Endothelial cell of hepatic sinusoid (primary cell): ENCODE measurements at regions not wholly inside any gene's neighbourhood (a gene's known extent, or its start where the extent isn't known, plus 50 kb on each side); places are given as distances from the start of the nearest gene placed in this dataset.
"Not testable (repeated sequence)": the region's sequence is repeated elsewhere in the genome, so short reads cannot be mapped to it uniquely, and the experiment has no call there.

Source experiments
- in situ Hi-C: cut with HindIII; loops from 2 replicates; pipeline ENCODE4 v1.10.0; 2017; ENCODE audit warnings: low sequenced_read_pairs

DNA sequence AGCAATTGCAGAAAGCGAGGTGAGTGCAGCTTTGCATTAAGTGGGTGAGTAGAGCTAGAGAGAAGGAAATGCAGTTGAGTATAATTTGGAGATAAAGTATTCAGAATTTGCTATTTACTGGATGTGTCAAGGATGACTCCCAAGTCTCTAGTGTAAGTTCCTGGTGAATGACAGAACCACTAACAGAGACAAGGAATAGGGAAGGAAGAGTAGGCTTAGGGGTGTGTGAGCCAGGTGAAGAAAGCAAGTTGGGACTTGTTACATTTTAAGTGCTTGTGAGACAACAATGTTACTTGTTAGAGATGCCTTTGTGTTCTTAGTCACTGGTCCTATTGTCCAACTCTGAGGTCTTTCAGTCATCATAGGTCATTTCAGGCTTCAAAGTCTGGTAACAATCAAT lies 70.8 kb downstream of the TBC1D26 start:
- in situ Hi-C loops: not testable (repeated sequence)

DNA sequence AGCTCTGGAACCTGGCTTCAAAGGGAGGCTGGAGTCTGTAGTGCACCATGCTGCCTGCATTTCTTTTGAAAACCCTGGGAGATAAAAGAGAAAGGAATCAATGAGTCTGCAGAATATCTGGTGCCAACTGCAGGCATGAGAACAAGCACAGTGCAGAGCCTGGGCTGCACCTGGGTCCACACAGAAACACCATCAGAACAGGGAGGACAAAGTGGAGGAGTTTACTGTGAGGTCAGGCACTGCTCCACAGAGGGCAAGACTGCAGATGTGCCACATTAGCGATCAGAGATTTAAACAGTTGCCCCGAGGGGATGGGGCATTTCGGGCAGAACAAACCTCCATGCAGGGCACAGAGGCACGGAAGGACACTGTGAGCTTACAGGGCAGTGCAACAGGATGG lies 74.7 kb downstream of the TBC1D26 start:
- in situ Hi-C loops: not testable (repeated sequence)

DNA sequence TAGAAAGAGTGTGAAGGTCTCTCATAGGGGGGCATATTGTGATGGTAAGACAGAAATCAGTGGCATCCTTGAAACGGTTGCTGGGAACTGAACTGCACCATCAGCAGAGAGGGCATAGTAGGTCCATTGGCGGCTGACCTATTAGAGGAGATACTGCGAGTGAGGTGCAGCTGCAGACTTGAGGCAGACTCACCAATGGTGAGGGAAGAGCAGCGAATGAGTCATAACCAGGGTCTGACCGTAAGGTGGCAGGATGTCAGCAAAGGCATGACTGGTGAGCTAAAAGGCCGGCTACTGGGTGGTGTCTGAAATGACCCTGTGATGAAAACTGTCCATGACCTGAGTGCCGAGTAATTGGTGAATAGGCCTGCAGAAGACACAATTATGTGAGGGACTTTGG lies 81.3 kb downstream of the TBC1D26 start:
- in situ Hi-C loops: not testable (repeated sequence)

DNA sequence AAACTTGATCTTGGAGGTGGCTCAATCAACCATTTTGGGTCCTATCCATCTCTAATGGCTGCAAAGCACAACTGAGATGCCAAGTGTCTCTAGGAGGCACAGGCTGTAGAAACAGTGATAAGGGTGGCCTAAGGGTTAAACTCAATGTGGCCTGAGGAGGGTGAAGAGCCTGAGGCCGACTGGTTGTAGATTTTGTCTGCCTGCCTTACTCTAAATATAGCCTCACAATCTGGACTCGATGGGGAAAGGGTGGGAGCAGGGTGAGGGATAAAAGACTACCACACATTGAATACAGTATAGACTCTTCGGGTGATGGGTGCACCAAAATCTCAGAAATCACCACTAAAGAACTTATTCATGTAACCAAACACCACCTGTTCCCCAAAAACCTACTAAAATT lies 81.9 kb downstream of the TBC1D26 start:
- in situ Hi-C loops: not testable (repeated sequence)

DNA sequence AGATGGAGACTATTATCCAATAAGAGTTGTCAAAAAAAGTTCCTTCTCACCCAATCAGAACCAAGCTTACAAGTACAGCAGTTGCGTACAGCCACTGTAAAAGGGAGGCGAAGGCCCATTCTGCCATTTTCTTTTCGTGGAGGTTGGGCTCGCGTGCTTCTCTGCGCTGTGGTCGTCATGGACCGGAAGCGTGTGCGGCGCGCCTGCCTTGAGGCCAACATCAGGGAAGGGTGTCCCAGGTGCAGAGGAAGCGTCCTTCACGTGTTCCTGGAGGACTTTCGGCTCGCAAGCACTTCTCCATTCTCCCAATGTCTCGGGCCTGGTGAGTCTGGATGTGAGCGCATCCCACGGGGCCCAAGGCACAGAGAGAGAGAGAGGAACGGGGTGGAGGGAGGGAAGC lies 85.8 kb downstream of the TBC1D26 start:
- in situ Hi-C loops: not testable (repeated sequence)

DNA sequence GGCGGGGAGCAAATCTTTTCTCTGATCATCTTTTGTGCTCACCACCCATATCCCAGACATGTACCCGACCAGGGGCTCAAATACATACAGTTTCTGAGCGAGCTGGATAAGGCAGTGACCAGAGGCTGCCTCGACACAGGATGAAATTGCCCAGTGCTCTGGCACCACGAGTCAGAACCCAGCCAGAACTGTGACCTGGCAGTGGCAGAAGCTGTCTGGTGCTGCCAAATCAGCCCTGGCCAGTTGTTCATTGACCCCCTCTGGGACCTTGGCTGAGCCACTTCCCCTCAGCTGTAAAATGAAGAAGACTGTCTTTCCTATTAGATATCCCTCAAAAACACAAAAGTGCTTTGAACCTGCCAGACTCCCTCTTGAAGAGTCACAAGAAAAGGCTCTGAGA lies 90.2 kb downstream of the TBC1D26 start:
- in situ Hi-C loops: not testable (repeated sequence)

DNA sequence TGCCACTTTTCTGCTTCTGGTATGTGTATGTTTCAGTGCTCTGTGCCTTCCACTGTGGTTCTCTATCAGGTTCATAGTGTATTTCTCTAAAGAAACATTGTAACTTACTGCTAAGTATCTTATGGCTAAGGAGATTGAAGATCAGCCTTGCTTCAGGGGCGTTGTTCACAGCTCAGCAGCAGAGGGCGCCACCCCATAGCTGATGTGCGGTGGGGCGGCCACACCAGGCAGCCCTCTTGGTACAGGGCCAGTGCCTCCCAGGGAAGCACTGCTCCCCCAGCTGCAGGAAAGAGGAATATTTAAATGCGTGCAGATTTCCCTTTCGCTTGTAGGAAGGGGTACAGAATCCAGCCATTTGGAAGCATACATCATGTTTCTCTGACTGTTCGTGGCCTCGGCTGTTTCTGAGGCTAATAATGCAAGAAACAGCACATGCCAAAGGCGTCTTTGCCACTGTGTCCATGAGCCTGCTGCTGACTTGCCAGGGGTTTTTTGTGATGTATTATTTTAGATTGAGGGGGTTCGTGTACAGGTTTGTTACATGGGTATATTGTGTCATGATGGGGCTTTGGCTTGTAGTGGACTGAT lies 96.7 kb downstream of the TBC1D26 start:
- in situ Hi-C loops: not testable (repeated sequence)

DNA sequence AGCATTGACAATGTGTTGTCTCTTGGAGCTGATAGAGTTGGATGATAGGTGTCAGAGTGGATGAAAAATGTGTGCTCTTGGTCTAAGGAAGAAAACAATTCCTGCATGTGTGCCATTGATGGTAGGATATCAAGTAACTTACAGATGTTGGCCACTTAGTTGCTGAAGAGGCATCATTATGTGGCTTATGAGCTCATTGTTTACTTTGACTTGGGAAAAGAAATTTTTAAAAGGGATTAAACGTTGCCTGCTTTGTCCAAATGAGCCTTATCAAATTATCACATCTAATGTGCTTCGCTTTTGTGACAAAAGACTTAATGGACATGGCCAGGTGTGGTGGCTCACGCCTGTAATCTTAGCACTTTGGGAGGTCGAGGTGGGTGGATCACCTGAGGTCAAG lies 98.1 kb downstream of the TBC1D26 start:
- in situ Hi-C loops: not testable (repeated sequence)

DNA sequence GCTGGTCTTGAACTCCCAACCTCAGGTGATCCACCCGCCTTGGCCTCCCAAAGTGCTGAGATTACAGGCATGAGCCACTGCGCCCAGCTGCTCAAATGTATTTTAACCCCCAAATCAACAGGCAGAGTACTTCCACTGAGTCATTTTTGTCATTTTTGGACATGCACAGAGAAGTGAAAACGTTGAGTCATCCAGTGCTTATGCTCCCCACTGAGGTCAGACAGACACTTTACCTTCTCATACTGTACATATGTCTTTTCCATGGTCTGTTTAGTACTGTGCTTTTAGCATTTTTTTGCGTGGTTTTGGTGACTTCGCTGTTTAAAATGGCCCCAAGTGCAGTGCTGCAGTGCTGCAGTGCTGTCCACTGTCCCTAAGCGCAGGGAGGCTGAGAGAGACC lies 99.1 kb downstream of the TBC1D26 start:
- in situ Hi-C loops: not testable (repeated sequence)

DNA sequence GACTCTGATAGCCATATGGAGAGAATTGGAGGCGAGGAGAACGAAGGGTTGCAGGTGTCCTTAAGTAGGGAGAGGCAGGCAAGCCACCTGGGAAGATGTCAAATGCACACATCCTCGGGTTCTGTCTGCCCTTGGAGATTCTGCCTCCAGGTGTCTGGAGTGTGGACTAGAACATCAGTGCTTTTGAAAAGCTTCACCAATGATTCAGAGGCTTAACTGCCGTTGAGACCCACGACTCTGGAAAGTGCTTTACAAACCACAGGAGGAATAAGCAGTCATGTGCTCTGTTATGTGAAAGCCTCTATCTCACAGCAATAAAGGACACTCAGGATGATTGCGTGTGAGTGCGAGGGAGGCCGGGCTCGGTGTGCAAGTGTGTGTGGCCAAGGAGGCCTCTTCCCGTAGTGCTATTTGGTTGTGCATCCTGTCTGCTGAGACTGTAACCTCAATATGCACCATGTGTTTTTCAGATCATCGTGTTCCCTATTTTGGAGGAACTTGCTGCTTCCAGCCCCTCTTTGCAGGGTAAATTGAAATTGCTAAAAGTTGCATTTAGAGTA lies 100.9 kb downstream of the TBC1D26 start:
- in situ Hi-C loops: not testable (repeated sequence)

DNA sequence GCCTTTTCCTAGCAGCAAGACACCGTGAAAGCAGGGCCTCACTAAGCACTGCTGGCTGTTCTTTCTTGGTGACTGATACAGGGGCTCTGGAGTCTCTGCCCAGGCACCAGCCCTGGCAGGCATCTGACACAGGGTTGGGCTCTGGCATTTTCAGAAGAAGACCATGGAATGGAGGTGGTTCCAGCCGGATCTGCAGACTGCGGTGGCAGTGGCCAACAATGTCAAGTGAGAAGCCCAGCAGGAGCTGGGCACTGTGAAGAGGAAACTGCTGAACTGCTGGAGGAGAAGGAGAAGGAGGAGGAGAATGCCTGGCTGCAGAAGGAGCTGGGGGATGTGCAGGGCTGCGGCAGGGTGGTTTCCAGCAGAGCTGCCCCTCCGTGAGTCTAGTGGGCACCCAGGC lies 101.8 kb downstream of the TBC1D26 start:
- in situ Hi-C loops: not testable (repeated sequence)

DNA sequence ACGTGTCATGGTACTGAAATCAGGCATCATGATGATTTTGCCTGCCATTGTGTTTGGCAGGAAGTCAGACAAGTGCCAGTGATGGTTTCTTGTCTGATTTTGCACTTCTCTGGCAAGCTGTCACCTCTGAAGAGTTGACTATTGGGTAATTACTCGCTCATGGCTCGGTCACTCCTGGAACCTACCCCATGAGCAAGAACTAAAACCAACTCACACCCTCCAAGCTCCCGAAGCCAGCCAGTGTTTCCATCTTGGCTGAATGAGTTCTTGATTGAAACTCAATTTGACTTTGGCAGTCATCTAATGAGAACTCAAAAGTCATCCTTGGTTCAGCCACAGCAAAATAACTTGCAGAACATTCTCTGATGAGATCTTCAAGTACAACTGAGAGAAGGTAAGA lies 103.4 kb downstream of the TBC1D26 start:
- in situ Hi-C loops: not testable (repeated sequence)

DNA sequence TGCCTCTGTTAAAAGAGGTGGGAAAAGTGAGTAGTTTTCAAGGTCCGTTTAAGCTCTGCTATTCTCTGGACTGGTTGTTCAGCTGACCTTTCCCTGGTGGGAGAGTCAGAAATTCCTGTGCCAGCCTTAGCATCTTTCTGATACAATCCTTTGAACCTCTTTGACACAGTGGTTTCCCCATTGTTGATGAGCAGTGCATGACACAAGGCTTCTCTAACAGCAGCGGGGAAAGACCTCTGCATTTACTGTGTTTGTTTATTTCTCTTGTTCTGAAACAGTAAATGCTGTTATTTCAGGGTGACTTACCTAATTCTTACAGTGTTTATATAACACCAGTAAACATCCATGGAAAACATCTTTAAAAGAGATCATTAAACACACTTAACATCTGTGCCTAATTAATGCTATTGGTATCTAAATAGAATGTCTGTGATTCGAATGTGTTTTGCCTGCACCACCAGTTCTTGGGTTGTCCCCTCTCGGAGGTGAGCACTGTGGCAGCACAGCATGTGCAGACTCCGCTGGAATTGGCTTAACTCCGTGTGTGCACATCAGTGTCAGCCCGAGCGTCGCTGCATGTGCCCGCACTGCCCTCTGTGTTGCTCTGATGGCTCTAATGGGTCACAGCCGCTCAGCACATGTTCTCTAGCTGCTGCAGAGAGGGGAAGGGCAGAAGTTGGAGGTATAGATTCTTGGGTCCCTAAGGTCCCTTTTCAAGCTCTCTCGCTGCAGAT lies 104.3 kb downstream of the TBC1D26 start:
- in situ Hi-C loops: not testable (repeated sequence)

DNA sequence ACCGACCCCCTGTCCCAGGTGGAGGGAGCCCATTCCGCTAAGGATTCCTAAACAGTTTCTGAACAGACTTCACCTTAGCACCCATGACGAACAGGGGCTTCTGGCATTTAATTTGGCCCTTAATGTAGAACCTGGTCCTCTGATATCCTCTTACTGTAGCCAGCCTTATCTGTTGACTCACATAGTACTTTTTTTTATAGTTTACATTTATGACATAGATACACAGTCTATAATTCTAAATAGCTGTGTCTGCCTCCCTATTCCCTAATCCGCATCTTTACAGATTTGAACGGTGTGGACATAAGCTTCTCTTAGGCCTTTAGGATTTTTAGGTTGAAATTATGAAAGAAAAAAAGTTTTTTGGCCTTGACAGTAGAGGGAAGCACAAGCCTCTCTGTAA lies 104.9 kb downstream of the TBC1D26 start:
- in situ Hi-C loops: not testable (repeated sequence)

DNA sequence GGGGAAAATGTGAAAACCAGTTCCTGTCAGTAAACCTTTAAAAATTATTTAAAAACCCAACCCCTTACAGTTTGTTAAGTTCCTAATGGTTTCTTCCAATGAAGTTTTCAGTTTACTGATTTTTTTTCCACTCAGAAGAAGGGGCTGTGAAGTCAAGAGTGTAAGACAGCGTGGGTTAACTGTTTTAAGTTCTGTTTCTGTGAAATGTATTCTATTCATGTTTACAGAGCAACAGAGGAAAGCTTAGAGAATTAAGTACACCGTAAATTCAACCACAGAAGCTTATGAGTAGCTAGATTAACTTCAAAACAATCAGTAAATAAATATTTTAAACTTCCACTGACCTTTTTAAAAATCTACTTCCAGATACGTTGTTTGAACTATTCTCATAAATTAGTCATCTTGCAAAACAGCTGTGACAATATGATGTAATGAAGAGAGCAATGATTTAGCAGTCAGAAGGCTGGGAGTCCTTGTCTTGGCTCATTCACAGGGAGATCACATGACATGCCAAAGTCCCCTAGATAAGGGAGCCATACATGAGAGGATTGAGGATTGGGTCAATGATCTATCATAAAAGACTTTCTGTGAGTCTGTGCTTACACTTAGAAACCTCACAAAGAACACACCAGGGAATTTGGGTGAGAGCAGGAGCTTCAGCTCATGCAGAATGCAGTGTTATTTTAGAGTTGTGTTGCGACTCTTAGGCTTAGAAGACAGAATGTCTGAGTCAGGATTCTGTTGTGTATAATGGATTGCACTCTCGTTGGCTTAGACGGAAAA lies 97.3 kb upstream of the ADORA2B start:
- in situ Hi-C loops: not testable (repeated sequence)

DNA sequence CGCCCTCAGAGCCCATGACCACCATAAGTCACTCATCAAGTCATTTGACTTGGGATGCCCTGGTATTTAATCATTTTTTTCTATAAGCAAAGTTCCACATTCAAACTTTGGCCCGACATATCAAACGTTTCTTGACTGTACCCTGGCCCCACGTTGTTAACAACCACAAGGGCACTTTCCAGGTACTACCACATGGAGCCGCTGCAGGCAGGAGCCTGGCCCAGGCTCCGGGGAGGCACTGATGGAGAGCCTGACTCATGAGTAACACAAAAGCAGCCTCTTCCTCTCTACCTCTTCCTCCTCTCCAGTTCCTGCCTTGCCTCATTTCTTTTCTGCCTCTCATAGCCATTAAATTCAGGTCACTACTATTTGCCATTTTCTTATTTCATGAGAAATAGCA lies 95.9 kb upstream of the ADORA2B start:
- in situ Hi-C loops: not testable (repeated sequence)

DNA sequence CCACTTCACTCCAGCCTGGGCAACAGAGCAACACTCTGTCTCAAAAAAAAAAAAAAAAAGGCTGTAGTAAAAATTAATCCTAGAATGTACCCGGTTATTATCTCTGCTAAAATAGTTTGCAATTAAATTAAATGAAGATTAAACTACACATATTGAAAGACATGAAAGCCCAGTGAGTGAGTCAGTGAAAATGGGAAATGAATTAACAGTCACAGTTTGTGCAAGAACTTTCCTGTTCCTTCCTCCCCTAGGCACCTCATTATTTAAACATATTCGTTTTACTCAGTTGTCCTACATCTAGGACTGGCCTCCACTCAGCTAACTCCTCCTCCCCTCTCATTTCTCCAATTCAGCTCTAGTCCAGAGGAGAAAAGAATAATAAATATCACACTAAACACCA lies 94.9 kb upstream of the ADORA2B start:
- in situ Hi-C loops: not testable (repeated sequence)

DNA sequence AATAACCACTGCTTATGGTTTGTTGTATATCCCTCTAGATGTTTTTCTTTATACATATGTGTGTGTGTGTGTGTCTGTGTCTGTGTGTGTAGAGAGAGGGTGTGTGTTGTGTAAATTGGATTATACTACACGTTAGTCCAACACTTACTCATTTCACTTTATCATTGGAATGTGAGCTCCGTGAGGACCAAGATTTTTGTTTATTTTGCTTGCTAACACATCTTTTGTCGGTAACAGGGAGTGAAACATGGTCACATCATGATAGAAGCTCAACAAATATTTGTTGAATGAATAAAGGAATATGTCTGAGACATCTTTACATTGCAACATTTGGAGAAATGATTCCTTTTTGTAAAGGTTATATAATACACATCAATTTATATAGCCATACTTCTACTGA lies 94.2 kb upstream of the ADORA2B start:
- in situ Hi-C loops: not testable (repeated sequence)

DNA sequence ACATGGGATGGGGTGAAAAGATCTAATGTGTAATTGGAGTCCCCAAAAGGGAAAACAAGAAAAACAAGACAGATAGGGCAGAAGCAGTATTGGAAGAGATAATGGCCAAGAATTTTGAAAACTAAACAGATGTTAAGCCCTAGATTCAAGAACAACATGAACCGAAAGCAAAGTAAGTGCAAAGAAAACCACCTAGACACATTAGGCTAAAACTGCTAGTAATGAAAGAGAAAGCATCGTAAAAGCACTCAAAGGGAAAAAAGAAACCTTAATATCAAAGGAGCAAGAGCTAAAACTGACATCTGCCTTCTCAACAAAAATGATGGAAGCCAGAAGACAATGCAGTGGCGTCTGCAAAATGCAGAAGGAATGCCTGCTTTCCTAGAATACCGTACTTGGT lies 92.1 kb upstream of the ADORA2B start:
- in situ Hi-C loops: not testable (repeated sequence)

DNA sequence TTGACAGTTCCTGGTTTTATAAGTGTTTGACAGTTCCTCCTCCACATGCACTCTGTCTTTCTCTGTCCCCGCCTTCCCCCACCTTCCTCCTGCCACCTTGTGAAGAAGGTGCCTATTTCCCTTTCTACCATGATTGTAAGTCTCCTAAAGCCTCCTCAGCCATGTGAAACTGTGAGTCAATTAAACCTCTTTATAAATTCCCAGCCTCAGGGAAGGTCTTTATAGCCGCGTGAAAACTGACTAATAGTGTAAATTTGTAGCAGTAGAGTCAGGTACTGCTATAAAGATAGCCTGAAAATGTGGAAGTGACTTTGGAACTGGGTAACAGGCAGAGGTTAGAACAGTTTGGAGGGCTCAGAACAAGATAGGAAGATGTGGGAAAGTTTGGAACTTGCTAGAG lies 88.7 kb upstream of the ADORA2B start:
- in situ Hi-C loops: not testable (repeated sequence)

DNA sequence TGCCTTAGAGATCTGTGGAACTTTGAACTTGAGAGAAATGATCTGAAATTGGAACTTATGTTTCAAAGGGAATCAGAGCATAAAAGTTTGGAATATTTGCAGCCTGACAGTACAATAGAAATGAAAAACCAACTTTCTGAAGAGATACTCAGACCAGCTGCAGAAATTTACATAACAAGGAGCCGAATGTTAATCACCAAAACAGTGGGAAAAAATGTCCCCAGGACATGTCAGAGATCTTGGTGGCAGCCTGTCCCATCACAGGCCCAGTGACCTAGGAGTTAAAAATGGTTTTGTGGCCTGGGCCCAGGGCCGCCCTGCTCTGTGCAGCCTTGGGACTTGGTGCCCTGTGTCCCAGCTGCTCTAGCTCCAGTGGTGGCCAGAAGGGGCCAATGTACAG lies 88.2 kb upstream of the ADORA2B start:
- in situ Hi-C loops: not testable (repeated sequence)

DNA sequence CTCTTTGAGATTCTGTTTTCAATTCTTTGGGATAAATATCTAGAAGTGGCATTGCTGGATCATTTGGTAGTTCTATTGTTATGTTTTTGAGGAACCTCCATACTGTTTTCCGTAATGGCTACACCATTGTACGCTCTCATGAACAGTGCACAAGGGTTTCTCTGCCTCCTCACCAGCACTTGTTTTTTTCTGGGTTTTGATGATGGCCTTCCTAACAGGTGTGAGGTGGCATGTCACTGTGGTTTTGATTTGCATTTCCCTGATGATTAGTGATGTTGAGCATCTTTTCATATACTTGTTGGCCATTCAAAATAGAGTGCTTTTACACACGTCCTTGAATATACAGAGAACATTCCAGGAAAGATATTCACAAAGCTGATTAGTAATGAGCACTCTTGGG lies 86.8 kb upstream of the ADORA2B start:
- in situ Hi-C loops: not testable (repeated sequence)
